ENCODE measurements at regions not wholly inside any gene's neighbourhood (a gene's known extent, or its start where the extent isn't known, plus 50 kb on each side); places are given as distances from the start of the nearest gene placed in this dataset.

GRCh38 chr3:31254483-31254882, 278.2 kb upstream of the STT3B start:
- no peak for DNase-seq

GRCh38 chr3:31255007-31255581, 277.6 kb upstream of the STT3B start:
- DNase-seq: no peak

- DNase-seq: no peak
Measured at GRCh38 chr3:31262201-31262600, 270.5 kb upstream of the STT3B start.

- DNase-seq: no peak
Measured at GRCh38 chr3:31263897-31264296, 268.8 kb upstream of the STT3B start.

GRCh38 chr3:31265646-31266428, 266.9 kb upstream of the STT3B start:
- DNase-seq: no peak

- DNase-seq: peak in 2 of 6 experiments; percentile 2 to 5
Measured at GRCh38 chr3:31268868-31269267, 263.9 kb upstream of the STT3B start.

- no peak for DNase-seq
Measured at GRCh38 chr3:31270010-31270409, 262.7 kb upstream of the STT3B start.

- DNase-seq: no peak
Measured at GRCh38 chr3:31274326-31275024, 258.2 kb upstream of the STT3B start.

- no peak for DNase-seq
Measured at GRCh38 chr3:31275038-31275572, 257.6 kb upstream of the STT3B start.

- DNase-seq: no peak
Measured at GRCh38 chr3:31275583-31275982, 257.1 kb upstream of the STT3B start.

GRCh38 chr3:31277582-31277981, 255.1 kb upstream of the STT3B start:
- DNase-seq: no peak

- DNase-seq: no peak
Measured at GRCh38 chr3:31278532-31278931, 254.2 kb upstream of the STT3B start.

GRCh38 chr3:31284776-31285175, 247.9 kb upstream of the STT3B start:
- no peak for DNase-seq

GRCh38 chr3:31285833-31286486, 246.8 kb upstream of the STT3B start:
- DNase-seq: no peak

GRCh38 chr3:31288224-31288623, 244.5 kb upstream of the STT3B start:
- no peak for DNase-seq

- DNase-seq: no peak
Measured at GRCh38 chr3:31288641-31289100, 244.1 kb upstream of the STT3B start.

GRCh38 chr3:31289584-31289983, 243.1 kb upstream of the STT3B start:
- no peak for DNase-seq

- no peak for DNase-seq
Measured at GRCh38 chr3:31290046-31290445, 242.7 kb upstream of the STT3B start.

GRCh38 chr3:31291818-31292217, 240.9 kb upstream of the STT3B start:
- DNase-seq: no peak

GRCh38 chr3:31294430-31295149, 238.1 kb upstream of the STT3B start:
- no peak for DNase-seq

- no peak for DNase-seq
Measured at GRCh38 chr3:31295150-31295765, 237.5 kb upstream of the STT3B start.

- no peak for DNase-seq
Measured at GRCh38 chr3:31297726-31298298, 234.9 kb upstream of the STT3B start.
